T47D (cell line): ENCODE measurements at regions not wholly inside any gene's neighbourhood (a gene's known extent, or its start where the extent isn't known, plus 50 kb on each side); places are given as distances from the start of the nearest gene placed in this dataset.
A peak's percentile ranks its signal among the peaks of the same experiment; 100 is the strongest.

Experiments used
- DNase-seq, 2 experiments: peaks; one replicate each; pipeline versions ENCODE4 v3.0.0 to v3.0.0-alpha.2; 2011 to 2012; ENCODE audit warnings: low read depth in 1 of 2, low spot score in 1 of 2
- JUND ChIP-seq: IDR thresholded peaks from 2 replicates; pipeline ENCODE4 v1.6.1; 2012; ENCODE audit warnings: low read depth
- in situ Hi-C: cut with HindIII; loops from 2 replicates; pipeline ENCODE4 v1.10.0; 2016; ENCODE audit warnings: low sequenced_read_pairs, low pct_unique_long_range_greater_than_20kb

DNA sequence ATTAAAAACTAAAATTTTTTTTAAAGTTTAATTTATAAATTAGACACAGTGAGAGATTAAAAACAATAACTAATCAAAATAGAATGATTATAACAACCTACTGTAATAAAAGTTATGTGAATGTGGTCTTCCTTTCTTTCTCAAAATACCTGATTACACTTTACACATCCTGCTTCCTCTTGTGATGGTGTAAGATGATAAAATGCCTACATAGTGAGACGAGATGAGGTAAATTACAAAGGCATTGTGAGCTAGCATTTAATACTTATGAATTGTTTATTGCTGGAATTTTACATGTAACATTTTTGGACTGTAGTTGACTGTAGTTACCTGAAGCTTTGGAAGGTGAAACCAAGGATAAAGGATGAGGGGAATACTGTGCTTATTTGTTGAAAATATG lies 94.2 kb upstream of the CLEC14A start:
- no peak for TF ChIP-seq JUND
- no peak for DNase-seq
- in situ Hi-C loops: no loop called here

DNA sequence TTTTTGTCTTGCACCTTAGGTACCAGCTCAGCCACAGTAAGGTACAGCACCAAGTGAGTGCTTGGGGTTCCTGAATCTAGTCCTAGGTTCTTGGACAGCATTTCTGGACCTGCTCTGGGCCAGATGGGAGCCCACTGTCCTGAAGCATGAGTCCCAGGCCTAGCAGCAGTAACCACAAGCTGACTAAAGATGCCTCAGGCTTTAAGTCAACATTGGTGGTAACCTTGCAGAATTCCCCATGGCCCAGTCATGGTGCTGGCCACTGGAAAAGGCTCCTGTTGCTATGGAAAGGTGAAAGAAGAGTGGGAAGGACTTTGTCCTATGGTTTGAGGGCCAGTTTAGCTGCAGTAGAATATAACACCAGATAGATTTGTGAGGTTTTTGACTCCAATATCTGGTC lies 86.9 kb upstream of the CLEC14A start:
- in situ Hi-C loops: no loop called here
- TF ChIP-seq JUND: no peak
- DNase-seq: peak in 1 of 2 experiments; percentile 4

DNA sequence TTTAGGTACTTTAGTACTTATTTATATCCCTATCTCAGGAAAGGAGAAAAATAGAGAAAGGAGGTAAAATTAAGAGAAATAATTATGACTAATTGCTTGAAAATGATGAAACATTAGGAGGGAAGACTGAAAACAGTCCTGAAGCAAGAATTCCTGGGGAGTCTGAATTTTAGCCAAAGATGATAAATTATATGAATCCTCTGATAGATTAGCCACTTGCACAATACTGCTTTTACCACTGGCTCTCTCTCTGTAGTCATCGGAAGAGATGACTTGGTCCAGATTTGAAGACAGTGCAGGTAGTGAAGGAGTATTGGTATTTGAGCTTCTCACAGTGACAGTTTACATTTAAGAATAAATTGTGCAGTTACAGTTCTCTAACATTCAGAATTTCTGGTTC lies 83.8 kb upstream of the CLEC14A start:
- TF ChIP-seq JUND: no peak
- DNase-seq: no peak
- in situ Hi-C loops: no loop called here

GRCh38 chr14:38336298-38336697 lies 80.4 kb upstream of the CLEC14A start:
- in situ Hi-C loops: no loop called here
- TF ChIP-seq JUND: no peak
- no peak for DNase-seq

DNA sequence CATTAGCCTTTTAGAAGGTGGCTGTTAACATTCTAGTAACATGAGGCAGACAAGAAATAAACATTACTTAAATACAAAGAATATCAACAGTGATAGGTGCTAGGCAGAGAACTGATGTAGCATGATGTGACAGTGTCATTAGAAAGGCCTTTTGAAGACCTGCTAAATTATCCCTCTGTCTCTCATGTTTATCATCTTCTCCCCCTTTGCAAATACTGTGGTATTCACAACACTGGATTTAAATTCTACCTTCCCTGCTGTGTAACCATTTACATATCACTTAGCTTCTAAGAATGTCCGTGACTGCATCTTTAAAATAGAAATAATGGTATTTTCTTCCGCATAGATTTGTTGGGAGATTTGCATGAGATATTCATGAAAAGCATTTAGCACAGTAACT lies 74.4 kb upstream of the CLEC14A start:
- DNase-seq: no peak
- in situ Hi-C loops: no loop called here
- no peak for TF ChIP-seq JUND

DNA sequence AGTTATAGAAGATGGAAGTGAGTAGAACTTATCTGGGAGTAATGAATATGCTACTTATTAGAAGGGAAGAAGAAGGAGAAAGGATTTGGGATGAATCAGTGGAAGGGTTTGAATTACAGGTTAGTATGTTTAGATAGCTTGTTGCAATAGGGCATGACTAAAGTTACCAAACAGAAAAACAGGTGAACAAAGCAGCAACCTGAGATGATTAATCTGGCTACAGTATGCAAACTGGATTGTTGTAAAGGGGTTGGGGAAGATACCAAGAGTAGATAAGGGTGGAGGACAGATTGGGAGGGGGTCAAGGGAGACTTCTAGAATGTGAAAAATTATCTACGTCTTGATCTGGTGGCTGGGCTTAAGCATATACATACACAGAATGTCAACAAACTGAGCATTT lies 73.4 kb upstream of the CLEC14A start:
- no peak for TF ChIP-seq JUND

GRCh38 chr14:38316922-38317321 lies 61.0 kb upstream of the CLEC14A start:
- DNase-seq: no peak
- in situ Hi-C loops: no loop called here
- TF ChIP-seq JUND: no peak

More for the DNA sequence above, 73.4 kb upstream of the CLEC14A start:
- peak in 1 of 2 experiments; percentile 9 for DNase-seq
- in situ Hi-C loops: no loop called here

- in situ Hi-C loops: no loop called here
- no peak for TF ChIP-seq JUND
- DNase-seq: no peak
Observed at GRCh38 chr14:38311655-38312054, 55.8 kb upstream of the CLEC14A start.

GRCh38 chr14:38310420-38310995 lies 54.6 kb upstream of the CLEC14A start:
- DNase-seq: no peak
- in situ Hi-C loops: no loop called here
- no peak for TF ChIP-seq JUND

DNA sequence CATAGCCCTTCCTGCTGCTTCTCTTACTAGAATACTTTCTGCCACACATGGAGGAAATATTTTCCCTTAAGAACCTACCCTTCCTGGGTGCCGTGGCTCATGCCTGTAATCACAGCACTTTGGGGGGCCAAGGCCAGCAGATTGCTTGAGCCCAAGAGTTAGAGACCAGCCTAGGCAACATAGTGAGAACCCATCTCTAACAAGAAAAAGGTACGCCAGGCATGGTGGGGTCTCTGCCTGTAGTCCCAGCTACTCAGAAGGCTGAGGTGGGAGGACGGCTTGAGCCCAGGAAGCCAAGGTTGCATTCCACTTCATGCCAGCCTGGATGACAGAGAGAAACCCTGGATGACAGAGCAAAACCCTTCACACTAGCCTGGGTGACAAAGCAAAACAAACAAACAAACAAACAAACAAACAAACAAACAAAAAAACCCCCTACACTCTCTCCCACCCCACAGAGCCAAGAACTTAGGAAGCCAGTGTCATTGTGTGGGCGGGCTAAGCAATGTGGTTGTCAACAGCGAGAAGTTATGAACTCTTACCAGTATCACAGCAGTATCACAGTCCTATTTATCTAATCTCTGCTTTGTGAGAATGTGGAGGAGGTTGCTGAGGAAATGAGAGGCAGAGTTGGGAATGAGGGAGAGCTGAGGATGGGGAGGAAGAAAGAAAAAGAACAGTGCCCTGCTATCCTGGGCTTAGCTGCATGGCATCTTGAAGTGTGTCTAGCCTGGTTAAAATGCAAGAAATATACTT lies 53.8 kb upstream of the CLEC14A start:
- no peak for DNase-seq
- TF ChIP-seq JUND: no peak
- in situ Hi-C loops: no loop called here
